ENCODE measurements at regions not wholly inside any gene's neighbourhood (a gene's known extent, or its start where the extent isn't known, plus 50 kb on each side); places are given as distances from the start of the nearest gene placed in this dataset.

DNA sequence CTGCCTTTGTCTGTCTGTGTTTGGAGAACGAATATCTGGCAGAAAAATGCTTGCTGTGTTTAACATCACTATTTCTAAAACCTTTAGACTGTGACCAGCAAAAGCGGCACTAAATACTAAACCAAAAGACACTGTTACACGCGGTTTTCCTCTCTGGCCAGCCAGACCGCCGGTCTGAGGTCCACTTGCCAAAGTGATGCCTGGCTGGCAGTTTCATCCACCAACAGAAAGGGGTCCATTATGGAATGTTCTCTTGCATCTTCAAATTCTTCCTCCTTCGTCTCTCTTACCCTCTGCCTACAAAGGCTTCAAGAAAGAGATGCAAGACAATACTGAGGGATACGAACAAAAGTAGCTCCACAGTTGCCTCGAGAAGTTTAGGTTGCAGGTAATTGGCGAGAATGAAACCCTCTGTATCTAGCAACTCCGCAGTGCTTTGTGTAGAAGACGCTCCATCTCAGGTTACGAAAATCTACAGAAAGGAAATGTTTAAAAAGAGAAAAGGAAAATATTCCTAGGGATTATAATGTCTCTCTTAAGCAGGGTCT, 176.6 kb downstream of the TRIM27 start:
- Histone ChIP-seq H3K36me3 (ENCODE audit: control insufficient read depth, insufficient read depth, low read length) (no peaks in the 10 kb centered on the region), H3K27me3 (ENCODE audit: control insufficient read depth, insufficient read depth, low read length) (peaks cover 7% of the 10 kb centered on the region), H3K4me3 (ENCODE audit: low read depth, low read length) (peak overlapping the region; percentile 13)
- TF ChIP-seq, protein P1, sequence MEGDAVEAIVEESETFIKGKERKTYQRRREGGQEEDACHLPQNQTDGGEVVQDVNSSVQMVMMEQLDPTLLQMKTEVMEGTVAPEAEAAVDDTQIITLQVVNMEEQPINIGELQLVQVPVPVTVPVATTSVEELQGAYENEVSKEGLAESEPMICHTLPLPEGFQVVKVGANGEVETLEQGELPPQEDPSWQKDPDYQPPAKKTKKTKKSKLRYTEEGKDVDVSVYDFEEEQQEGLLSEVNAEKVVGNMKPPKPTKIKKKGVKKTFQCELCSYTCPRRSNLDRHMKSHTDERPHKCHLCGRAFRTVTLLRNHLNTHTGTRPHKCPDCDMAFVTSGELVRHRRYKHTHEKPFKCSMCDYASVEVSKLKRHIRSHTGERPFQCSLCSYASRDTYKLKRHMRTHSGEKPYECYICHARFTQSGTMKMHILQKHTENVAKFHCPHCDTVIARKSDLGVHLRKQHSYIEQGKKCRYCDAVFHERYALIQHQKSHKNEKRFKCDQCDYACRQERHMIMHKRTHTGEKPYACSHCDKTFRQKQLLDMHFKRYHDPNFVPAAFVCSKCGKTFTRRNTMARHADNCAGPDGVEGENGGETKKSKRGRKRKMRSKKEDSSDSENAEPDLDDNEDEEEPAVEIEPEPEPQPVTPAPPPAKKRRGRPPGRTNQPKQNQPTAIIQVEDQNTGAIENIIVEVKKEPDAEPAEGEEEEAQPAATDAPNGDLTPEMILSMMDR (IDR thresholded peaks at IDR 0.05; ENCODE audit: insufficient read depth, low read length, severe bottlenecking), result no peak
- no peak for FAIRE-seq
- DNase-seq (ENCODE audit: low read depth), result no peak

DNA sequence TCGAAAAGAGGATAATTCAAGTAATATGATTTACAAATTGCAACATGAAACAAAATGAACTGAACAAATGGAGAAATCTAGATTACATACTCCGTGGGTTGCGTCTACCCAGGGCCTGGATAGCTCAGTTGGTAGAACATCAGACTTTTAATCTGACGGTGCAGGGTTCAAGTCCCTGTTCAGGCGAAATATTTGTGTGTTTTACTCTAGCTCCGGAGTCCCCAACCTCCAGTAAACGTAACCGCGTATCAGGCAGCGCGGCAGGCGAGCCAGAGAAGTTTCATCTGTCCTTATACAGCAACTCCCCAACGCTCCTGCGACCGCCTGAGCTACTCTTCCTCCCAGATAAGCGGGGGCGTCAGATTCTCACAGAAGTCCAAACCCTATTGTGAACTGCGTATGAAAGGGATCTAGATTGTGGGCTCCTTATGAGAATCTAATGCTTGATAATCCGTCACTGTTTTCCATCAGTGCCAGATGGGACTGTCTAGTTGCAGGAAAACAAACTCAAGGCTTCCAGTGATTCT, 176.1 kb downstream of the TRIM27 start:
- no peaks in the 10 kb centered on the region for H3K36me3 ChIP-seq (ENCODE audit: control insufficient read depth, insufficient read depth, low read length)
- H3K4me3 ChIP-seq (ENCODE audit: low read depth, low read length), result peak overlapping the region; percentile 13
- H3K27me3 ChIP-seq (ENCODE audit: control insufficient read depth, insufficient read depth, low read length), result peaks cover 7% of the 10 kb centered on the region
- peak; percentile 86 for DNase-seq (ENCODE audit: low read depth)
- TF ChIP-seq, protein P1 (IDR thresholded peaks at IDR 0.05; ENCODE audit: insufficient read depth, low read length, severe bottlenecking), result no peak
- no peak for FAIRE-seq

DNA sequence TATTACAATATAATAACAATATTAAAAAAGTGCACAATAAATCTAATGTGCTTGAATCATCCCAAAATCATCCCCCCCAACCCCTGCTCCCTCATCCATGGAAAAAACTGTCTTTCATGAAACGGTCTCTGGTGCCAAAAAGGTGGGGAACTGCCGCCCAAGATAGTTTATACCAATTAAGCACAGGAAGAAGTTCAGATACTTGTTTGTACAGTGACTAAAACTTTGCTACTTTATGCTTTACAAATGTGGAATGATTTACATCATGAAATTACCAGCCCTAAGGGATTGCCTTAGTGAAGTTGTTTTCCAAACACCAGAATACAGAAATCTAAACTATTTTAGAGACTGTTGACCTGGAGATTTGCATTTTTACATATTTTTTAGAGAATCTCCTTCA, 175.6 kb downstream of the TRIM27 start:
- TF ChIP-seq, protein P1 (IDR thresholded peaks at IDR 0.05; ENCODE audit: insufficient read depth, low read length, severe bottlenecking), result no peak
- DNase-seq (ENCODE audit: low read depth), result no peak
- Histone ChIP-seq H3K4me3 (ENCODE audit: low read depth, low read length) (no peak overlapping the region), H3K36me3 (ENCODE audit: control insufficient read depth, insufficient read depth, low read length) (no peaks in the 10 kb centered on the region), H3K27me3 (ENCODE audit: control insufficient read depth, insufficient read depth, low read length) (peaks cover 6% of the 10 kb centered on the region)
- FAIRE-seq, result no peak

DNA sequence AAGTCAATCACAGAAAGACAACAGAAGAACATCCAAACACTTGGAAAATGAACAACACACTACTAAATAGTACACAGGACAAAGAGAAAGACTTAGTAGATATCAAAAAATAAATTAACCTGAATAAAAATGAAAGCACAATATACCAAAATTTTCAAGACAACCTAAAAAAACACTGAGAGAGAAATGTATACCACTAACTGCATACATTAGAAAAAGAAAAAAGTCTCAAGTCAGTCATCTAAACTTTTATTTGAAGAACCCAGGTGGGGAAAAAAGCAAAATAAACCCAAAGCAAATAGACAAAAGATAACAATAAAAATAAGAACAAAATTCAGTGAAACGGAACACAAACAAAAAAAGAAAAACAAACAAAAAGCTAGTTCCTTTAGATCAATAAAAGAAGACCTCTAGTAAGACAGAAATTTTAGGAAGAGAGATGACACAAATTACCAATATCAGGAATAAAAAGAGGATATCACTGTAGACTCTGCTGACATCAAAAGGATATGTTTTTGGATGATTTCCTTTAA, 172.8 kb downstream of the TRIM27 start:
- TF ChIP-seq, protein P1 (IDR thresholded peaks at IDR 0.05; ENCODE audit: insufficient read depth, low read length, severe bottlenecking), result no peak
- FAIRE-seq (no peak), DNase-seq (ENCODE audit: low read depth) (no peak)
- H3K36me3 ChIP-seq (ENCODE audit: control insufficient read depth, insufficient read depth, low read length), result no peaks in the 10 kb centered on the region
- H3K4me3 ChIP-seq (ENCODE audit: low read depth, low read length), result no peak overlapping the region
- peaks cover 1% of the 10 kb centered on the region for H3K27me3 ChIP-seq (ENCODE audit: control insufficient read depth, insufficient read depth, low read length)

DNA sequence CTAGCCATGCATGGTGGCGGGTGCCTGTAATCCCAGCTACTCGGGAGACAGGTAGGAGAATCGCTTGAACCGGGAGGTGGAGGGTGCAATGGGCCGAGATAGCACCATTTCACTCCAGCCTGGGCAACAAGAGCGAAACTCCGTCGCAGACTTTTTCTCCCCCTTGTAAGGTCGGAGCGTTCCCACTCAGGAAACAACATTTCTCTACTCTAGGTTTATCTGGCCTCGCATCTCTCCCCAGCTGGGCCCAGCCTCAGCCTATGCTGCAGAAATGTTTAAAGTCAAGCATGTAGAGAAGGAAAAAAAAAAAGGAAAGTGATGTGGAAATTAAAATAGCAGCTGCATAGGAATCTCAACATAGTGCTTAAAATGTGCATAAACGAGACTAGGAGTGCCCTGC, 172.3 kb downstream of the TRIM27 start:
- FAIRE-seq (no peak), DNase-seq (ENCODE audit: low read depth) (no peak)
- peaks cover 1% of the 10 kb centered on the region for H3K27me3 ChIP-seq (ENCODE audit: control insufficient read depth, insufficient read depth, low read length)
- H3K36me3 ChIP-seq (ENCODE audit: control insufficient read depth, insufficient read depth, low read length), result no peaks in the 10 kb centered on the region
- TF ChIP-seq, protein P1 (IDR thresholded peaks at IDR 0.05; ENCODE audit: insufficient read depth, low read length, severe bottlenecking), result no peak
- H3K4me3 ChIP-seq (ENCODE audit: low read depth, low read length), result no peak overlapping the region

DNA sequence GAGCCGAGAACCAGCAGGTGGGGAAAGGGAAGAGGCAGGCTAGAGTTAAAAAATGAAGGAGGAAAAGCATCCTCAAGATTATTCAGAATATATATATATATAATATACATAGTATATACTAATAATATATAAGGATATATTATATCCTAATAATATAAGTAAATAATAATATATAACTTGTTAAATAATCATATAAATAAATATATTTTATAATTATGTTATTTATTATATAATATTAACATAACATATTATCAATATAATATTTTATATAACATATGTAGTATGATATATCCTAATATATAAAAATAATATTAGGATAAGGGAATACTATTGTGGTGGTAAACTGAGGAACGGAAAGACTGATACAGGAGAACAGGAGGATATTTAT, 171.8 kb downstream of the TRIM27 start:
- TF ChIP-seq, protein P1 (IDR thresholded peaks at IDR 0.05; ENCODE audit: insufficient read depth, low read length, severe bottlenecking), result no peak
- H3K4me3 ChIP-seq (ENCODE audit: low read depth, low read length), result no peak overlapping the region
- peaks cover 1% of the 10 kb centered on the region for H3K27me3 ChIP-seq (ENCODE audit: control insufficient read depth, insufficient read depth, low read length)
- no peaks in the 10 kb centered on the region for H3K36me3 ChIP-seq (ENCODE audit: control insufficient read depth, insufficient read depth, low read length)
- FAIRE-seq, result no peak
- DNase-seq (ENCODE audit: low read depth), result no peak

Measured in bronchial epithelial cell (primary cell).